ENCODE measurements at regions not wholly inside any gene's neighbourhood (a gene's known extent, or its start where the extent isn't known, plus 50 kb on each side); places are given as distances from the start of the nearest gene placed in this dataset.
A peak's percentile ranks its signal among the peaks of the same experiment; 100 is the strongest.

DNA sequence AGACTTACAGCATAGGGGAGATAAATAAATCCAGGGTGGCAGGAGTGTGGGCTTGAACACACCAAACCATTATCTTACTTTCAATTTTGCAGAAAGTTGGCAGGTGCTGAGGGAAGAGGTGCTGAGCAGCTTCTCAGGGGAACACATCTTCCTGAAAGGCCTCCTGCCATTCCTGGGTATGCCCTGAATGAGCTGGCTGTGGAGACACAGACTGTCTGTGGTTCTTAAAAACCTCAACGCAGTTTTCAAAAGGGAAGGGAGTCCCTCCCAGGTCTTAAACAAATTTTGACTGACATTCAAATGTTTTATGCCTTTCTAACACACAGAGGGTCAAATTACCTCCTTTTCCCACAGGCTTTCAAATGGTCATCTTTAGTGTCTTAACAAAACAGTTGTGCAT, 166.9 kb downstream of the TNFSF18 start:
- peak; percentile 51 for ATAC-seq
- TF ChIP-seq, protein P1, sequence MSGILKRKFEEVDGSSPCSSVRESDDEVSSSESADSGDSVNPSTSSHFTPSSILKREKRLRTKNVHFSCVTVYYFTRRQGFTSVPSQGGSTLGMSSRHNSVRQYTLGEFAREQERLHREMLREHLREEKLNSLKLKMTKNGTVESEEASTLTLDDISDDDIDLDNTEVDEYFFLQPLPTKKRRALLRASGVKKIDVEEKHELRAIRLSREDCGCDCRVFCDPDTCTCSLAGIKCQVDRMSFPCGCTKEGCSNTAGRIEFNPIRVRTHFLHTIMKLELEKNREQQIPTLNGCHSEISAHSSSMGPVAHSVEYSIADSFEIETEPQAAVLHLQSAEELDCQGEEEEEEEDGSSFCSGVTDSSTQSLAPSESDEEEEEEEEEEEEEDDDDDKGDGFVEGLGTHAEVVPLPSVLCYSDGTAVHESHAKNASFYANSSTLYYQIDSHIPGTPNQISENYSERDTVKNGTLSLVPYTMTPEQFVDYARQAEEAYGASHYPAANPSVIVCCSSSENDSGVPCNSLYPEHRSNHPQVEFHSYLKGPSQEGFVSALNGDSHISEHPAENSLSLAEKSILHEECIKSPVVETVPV (CRISPR knock-in tag; IDR thresholded peaks at IDR 0.05): no peak
- no peak for TF ChIP-seq TCF4 (CRISPR knock-in tag; IDR thresholded peaks at IDR 0.05; ENCODE audit: borderline replicate concordance)
- no peak for TF ChIP-seq PPARA (CRISPR knock-in tag; IDR thresholded peaks at IDR 0.05; ENCODE audit: borderline replicate concordance)
- no peak for TF ChIP-seq SNAI2 (CRISPR knock-in tag; IDR thresholded peaks at IDR 0.05)
- no peak for TF ChIP-seq BACH2 (CRISPR knock-in tag; IDR thresholded peaks at IDR 0.05; ENCODE audit: borderline replicate concordance)
- no peak for TF ChIP-seq ESRRG (CRISPR knock-in tag; IDR thresholded peaks at IDR 0.05)
- no peak for TF ChIP-seq ZNF70 (CRISPR knock-in tag; IDR thresholded peaks at IDR 0.05)
- TF ChIP-seq ISL1 (CRISPR knock-in tag; IDR thresholded peaks at IDR 0.05): no peak
- TF ChIP-seq GLIS3 (CRISPR knock-in tag; IDR thresholded peaks at IDR 0.05): no peak
- no peak for TF ChIP-seq CSDC2 (CRISPR knock-in tag; IDR thresholded peaks at IDR 0.05)
- no peak for TF ChIP-seq ZFP3 (CRISPR knock-in tag; IDR thresholded peaks at IDR 0.05)
- TF ChIP-seq, protein P2, sequence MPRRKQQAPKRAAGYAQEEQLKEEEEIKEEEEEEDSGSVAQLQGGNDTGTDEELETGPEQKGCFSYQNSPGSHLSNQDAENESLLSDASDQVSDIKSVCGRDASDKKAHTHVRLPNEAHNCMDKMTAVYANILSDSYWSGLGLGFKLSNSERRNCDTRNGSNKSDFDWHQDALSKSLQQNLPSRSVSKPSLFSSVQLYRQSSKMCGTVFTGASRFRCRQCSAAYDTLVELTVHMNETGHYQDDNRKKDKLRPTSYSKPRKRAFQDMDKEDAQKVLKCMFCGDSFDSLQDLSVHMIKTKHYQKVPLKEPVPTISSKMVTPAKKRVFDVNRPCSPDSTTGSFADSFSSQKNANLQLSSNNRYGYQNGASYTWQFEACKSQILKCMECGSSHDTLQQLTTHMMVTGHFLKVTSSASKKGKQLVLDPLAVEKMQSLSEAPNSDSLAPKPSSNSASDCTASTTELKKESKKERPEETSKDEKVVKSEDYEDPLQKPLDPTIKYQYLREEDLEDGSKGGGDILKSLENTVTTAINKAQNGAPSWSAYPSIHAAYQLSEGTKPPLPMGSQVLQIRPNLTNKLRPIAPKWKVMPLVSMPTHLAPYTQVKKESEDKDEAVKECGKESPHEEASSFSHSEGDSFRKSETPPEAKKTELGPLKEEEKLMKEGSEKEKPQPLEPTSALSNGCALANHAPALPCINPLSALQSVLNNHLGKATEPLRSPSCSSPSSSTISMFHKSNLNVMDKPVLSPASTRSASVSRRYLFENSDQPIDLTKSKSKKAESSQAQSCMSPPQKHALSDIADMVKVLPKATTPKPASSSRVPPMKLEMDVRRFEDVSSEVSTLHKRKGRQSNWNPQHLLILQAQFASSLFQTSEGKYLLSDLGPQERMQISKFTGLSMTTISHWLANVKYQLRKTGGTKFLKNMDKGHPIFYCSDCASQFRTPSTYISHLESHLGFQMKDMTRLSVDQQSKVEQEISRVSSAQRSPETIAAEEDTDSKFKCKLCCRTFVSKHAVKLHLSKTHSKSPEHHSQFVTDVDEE (CRISPR knock-in tag; IDR thresholded peaks at IDR 0.05): no peak
- no peak for TF ChIP-seq ZNF565 (CRISPR knock-in tag; conservative IDR thresholded peaks at IDR 0.05; ENCODE audit: low read depth)
- TF ChIP-seq, protein P3, sequence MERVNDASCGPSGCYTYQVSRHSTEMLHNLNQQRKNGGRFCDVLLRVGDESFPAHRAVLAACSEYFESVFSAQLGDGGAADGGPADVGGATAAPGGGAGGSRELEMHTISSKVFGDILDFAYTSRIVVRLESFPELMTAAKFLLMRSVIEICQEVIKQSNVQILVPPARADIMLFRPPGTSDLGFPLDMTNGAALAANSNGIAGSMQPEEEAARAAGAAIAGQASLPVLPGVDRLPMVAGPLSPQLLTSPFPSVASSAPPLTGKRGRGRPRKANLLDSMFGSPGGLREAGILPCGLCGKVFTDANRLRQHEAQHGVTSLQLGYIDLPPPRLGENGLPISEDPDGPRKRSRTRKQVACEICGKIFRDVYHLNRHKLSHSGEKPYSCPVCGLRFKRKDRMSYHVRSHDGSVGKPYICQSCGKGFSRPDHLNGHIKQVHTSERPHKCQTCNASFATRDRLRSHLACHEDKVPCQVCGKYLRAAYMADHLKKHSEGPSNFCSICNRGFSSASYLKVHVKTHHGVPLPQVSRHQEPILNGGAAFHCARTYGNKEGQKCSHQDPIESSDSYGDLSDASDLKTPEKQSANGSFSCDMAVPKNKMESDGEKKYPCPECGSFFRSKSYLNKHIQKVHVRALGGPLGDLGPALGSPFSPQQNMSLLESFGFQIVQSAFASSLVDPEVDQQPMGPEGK (CRISPR knock-in tag; IDR thresholded peaks at IDR 0.05; ENCODE audit: borderline replicate concordance): no peak
- TF ChIP-seq, protein P4, sequence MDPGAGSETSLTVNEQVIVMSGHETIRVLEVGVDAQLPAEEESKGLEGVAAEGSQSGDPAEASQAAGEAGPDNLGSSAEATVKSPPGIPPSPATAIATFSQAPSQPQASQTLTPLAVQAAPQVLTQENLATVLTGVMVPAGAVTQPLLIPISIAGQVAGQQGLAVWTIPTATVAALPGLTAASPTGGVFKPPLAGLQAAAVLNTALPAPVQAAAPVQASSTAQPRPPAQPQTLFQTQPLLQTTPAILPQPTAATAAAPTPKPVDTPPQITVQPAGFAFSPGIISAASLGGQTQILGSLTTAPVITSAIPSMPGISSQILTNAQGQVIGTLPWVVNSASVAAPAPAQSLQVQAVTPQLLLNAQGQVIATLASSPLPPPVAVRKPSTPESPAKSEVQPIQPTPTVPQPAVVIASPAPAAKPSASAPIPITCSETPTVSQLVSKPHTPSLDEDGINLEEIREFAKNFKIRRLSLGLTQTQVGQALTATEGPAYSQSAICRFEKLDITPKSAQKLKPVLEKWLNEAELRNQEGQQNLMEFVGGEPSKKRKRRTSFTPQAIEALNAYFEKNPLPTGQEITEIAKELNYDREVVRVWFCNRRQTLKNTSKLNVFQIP (CRISPR knock-in tag; IDR thresholded peaks at IDR 0.05; ENCODE audit: borderline replicate concordance, low read depth): no peak
- no peak for TF ChIP-seq RARB (CRISPR knock-in tag; IDR thresholded peaks at IDR 0.05)
- TF ChIP-seq, protein P5, sequence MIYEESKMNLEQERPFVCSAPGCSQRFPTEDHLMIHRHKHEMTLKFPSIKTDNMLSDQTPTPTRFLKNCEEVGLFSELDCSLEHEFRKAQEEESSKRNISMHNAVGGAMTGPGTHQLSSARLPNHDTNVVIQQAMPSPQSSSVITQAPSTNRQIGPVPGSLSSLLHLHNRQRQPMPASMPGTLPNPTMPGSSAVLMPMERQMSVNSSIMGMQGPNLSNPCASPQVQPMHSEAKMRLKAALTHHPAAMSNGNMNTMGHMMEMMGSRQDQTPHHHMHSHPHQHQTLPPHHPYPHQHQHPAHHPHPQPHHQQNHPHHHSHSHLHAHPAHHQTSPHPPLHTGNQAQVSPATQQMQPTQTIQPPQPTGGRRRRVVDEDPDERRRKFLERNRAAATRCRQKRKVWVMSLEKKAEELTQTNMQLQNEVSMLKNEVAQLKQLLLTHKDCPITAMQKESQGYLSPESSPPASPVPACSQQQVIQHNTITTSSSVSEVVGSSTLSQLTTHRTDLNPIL (CRISPR knock-in tag; IDR thresholded peaks at IDR 0.05; ENCODE audit: low read depth): no peak
- TF ChIP-seq ARNTL (CRISPR knock-in tag; IDR thresholded peaks at IDR 0.05; ENCODE audit: borderline replicate concordance, low read depth): no peak

DNA sequence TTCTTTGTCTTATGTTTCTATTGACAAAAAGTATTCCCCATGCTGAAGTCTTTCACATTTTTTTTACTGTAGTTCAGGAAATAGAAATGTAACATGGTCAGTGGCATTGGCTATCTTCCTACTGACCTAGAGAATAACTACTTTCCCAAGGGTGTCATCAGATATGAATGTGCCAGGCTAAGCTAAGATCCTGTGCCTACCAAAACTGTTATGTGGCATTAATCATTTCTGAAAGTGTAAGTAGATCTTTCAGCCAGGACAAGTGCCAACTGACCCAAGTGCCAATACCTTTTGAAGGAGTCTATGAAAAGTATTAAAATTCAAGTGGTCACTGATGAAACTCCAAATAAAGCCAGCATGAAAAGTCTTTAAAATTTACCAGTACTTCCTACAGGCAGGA, 165.3 kb downstream of the TNFSF18 start:
- ATAC-seq: peak; percentile 79
- TF ChIP-seq ZNF8 (CRISPR knock-in tag; IDR thresholded peaks at IDR 0.05): no peak
- TF ChIP-seq, protein P4 (CRISPR knock-in tag; IDR thresholded peaks at IDR 0.05; ENCODE audit: borderline replicate concordance, low read depth): no peak
- TF ChIP-seq ZNF565 (CRISPR knock-in tag; conservative IDR thresholded peaks at IDR 0.05; ENCODE audit: low read depth): no peak
- TF ChIP-seq GLIS3 (CRISPR knock-in tag; IDR thresholded peaks at IDR 0.05): no peak
- TF ChIP-seq SNAI2 (CRISPR knock-in tag; IDR thresholded peaks at IDR 0.05): no peak

DNA sequence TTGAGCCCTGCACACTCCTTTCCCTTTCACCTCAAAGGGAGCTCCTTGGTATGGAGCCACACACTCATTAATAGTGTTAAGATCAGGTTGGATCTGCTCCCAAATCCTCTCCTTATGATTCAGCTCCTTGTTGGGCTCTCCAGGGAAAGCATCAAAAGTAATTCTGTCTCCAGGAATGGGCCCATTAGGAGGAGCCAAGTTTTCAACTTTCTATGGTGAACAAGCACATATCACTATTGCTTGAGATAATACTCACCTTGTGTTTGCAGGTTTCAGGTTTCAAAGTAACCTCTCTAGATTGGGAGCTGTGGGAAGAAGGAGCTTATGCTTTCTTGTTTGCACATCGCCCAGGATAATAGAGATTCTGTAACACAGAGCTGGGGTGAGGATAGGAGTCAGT, 164.8 kb downstream of the TNFSF18 start:
- TF ChIP-seq ZNF70 (CRISPR knock-in tag; IDR thresholded peaks at IDR 0.05): no peak
- TF ChIP-seq, protein P4 (CRISPR knock-in tag; IDR thresholded peaks at IDR 0.05; ENCODE audit: borderline replicate concordance, low read depth): no peak
- peak; percentile 61 for ATAC-seq
